K562 (cell line): ENCODE measurements at regions not wholly inside any gene's neighbourhood (a gene's known extent, or its start where the extent isn't known, plus 50 kb on each side); places are given as distances from the start of the nearest gene placed in this dataset.

Source experiments
- ATAC-seq: fragments of 200-7000 bp; cut with Tn5 transposase; 3 replicates; pipeline ENCODE4 v1.9.1; 2020; ENCODE audit warnings: moderate library complexity
- BruUV-seq: library from RNA; stranded (reverse); fragments of 400-500 nt; replicated peaks from 2 replicates; lab custom pipeline; 2021; lab: Mats Ljungman, UMichigan
- CTCF ChIA-PET: fragments of 300-600 bp; formaldehyde crosslinking; extraction: SDS; loops from one replicate; lab custom pipeline; 2021; ENCODE audit warnings: low intra/inter-chr PET ratio; lab: Yijun Ruan, JAX
- POLR2A ChIA-PET: fragments of 300-600, 350-650 bp; sonication (Branson Sonifier 250); formaldehyde crosslinking; extraction: SDS; loops from one replicate; lab custom pipeline; 2021; ENCODE audit warnings: antibody characterized with exemption, inconsistent platforms; lab: Yijun Ruan, JAX
- DNase-seq, 4 experiments: peaks; one replicate each; pipeline versions ENCODE4 v3.0.0 to v3.0.0-alpha.2; 2011 to 2018; ENCODE audit warnings: low spot score in 3 of 4, mixed read lengths in 3 of 4; ENCODE audit errors: extremely low read depth in 1 of 4
- FAIRE-seq: peaks from 2 replicates; lab custom pipeline; 2011; peaks lifted over from hg19 to GRCh38; lab: Jason Lieb, UNC
- H2AFZ ChIP-seq: 2 replicates; pipeline ENCODE4 v1.6.0; 2011; ENCODE audit warnings: low read depth, low read length, control low read depth, inconsistent platforms
- H3K27ac ChIP-seq: fragments of 200-600 bp; 3 replicates; pipeline ENCODE4 v1.8.0; 2011; ENCODE audit warnings: low read depth, mild to moderate bottlenecking, control low read depth, inconsistent platforms, low read length, moderate library complexity, mixed read lengths; ENCODE audit errors: extremely low read depth
- H3K27me3 ChIP-seq, 2 experiments: fragments of 300-600 bp in 1 of 2; 2 replicates in 1 of 2; 3 replicates in 1 of 2; pipeline versions ENCODE4 v1.6.0 to v1.8.0; 2011; ENCODE audit warnings: inconsistent platforms in 2 of 2, low read length in 2 of 2, mild to moderate bottlenecking in 1 of 2, mixed read lengths in 1 of 2, moderate library complexity in 1 of 2; ENCODE audit not compliant: control insufficient read depth in 2 of 2, insufficient read depth in 2 of 2
- H3K36me3 ChIP-seq: fragments of 300-600 bp; 3 replicates; pipeline ENCODE4 v1.8.0; 2011; ENCODE audit warnings: mild to moderate bottlenecking, low read length, inconsistent platforms; ENCODE audit not compliant: control insufficient read depth, insufficient read depth
- H3K4me1 ChIP-seq, 2 experiments: fragments of 200-600 bp in 1 of 2; replicated peaks in 1 of 2; 2 replicates in 1 of 2; 3 replicates in 1 of 2; pipeline versions ENCODE4 v1.5.1 to v1.8.0; 2011; ENCODE audit warnings: inconsistent platforms in 2 of 2, low read length in 2 of 2, mild to moderate bottlenecking in 1 of 2, mixed read lengths in 1 of 2, moderate library complexity in 1 of 2; ENCODE audit not compliant: control insufficient read depth in 2 of 2, insufficient read depth in 2 of 2
- H3K4me2 ChIP-seq: 2 replicates; pipeline ENCODE4 v1.6.1; 2011; ENCODE audit warnings: low read length, control low read depth, inconsistent platforms, mixed read lengths; ENCODE audit not compliant: insufficient read depth
- H3K4me3 ChIP-seq: fragments of 200-600 bp; sonication (generic), shearing (Covaris generic); 2 replicates; pipeline ENCODE4 v1.5.1; 2016; ENCODE audit warnings: control low read depth, inconsistent platforms
- H3K79me2 ChIP-seq: fragments of 200-600 bp; 3 replicates; pipeline ENCODE4 v1.8.0; 2011; ENCODE audit warnings: low read length, inconsistent platforms; ENCODE audit not compliant: control insufficient read depth, insufficient read depth
- H3K9ac ChIP-seq, 2 experiments: 2 replicates each; pipeline versions ENCODE4 v1.6.0 to v1.6.1; 2011; ENCODE audit warnings: low read depth in 2 of 2, low read length in 2 of 2, control low read depth in 1 of 2, inconsistent platforms in 1 of 2, mild to moderate bottlenecking in 1 of 2, mixed read lengths in 1 of 2; ENCODE audit not compliant: insufficient read depth in 1 of 2
- H3K9me1 ChIP-seq: one replicate; pipeline ENCODE4 v1.6.0; 2011; ENCODE audit warnings: inconsistent platforms, mild to moderate bottlenecking, low read length, moderate library complexity; ENCODE audit not compliant: control insufficient read depth, insufficient read depth
- H3K9me3 ChIP-seq: replicated peaks from 2 replicates; pipeline ENCODE4 v1.5.1; 2011; ENCODE audit warnings: low read depth, low read length, inconsistent platforms; ENCODE audit not compliant: control insufficient read depth, insufficient read depth
- H4K20me1 ChIP-seq: replicated peaks from 2 replicates; pipeline ENCODE4 v1.6.1; 2011; ENCODE audit warnings: low read length, inconsistent platforms, mixed read lengths; ENCODE audit not compliant: control insufficient read depth, insufficient read depth
- BCLAF1 ChIP-seq, 2 experiments: fragments of 450-650 bp in 1 of 2; IDR thresholded peaks; 2 replicates each; pipeline ENCODE4 v1.6.1; 2011 to 2017; ENCODE audit warnings: low read depth in 2 of 2, antibody characterized with exemption in 1 of 2, borderline replicate concordance in 1 of 2, low read length in 1 of 2, mild to moderate bottlenecking in 1 of 2, mixed read lengths in 1 of 2; ENCODE audit not compliant: control insufficient read depth in 1 of 2
- BHLHE40 ChIP-seq: IDR thresholded peaks from 2 replicates; pipeline ENCODE4 v1.6.1; 2011; ENCODE audit warnings: low read length, improper control_type of control experiment
- CHAMP1 ChIP-seq: fragments of 450-650 bp; IDR thresholded peaks from 2 replicates; pipeline ENCODE4 v1.6.1; 2016; ENCODE audit warnings: mild to moderate bottlenecking
- ERF ChIP-seq: fragments of 450-650 bp; formaldehyde crosslinking; IDR thresholded peaks from 2 replicates; pipeline ENCODE4 v1.4.0; 2020; ENCODE audit warnings: mild to moderate bottlenecking, mixed read lengths
- PYGO2 ChIP-seq: fragments of 450-650 bp; IDR thresholded peaks from 2 replicates; pipeline ENCODE4 v1.6.1; 2016; ENCODE audit warnings: mild to moderate bottlenecking, missing genetic modification characterization, moderate library complexity, missing compliant biosample characterization
- SMAD1 ChIP-seq: fragments of 150-350 bp; IDR thresholded peaks from 2 replicates; pipeline ENCODE4 v1.6.1; 2014; ENCODE audit warnings: low read length, low read depth; ENCODE audit not compliant: partially characterized antibody
- SRSF3 ChIP-seq: fragments of 200-400 bp; formaldehyde crosslinking; IDR thresholded peaks from 2 replicates; pipeline ENCODE4 v1.6.1; 2016; ENCODE audit warnings: mild to moderate bottlenecking, low read length, moderate library complexity; ENCODE audit not compliant: insufficient read depth
- ZBTB26 ChIP-seq: fragments of 450-650 bp; formaldehyde crosslinking; IDR thresholded peaks from 2 replicates; pipeline ENCODE4 v1.4.0; 2022; ENCODE audit warnings: missing genetic modification characterization
- ZFP91 ChIP-seq: sonication (generic); formaldehyde crosslinking; IDR thresholded peaks from 2 replicates; pipeline ENCODE4 v1.8.0; 2022; ENCODE audit warnings: mild to moderate bottlenecking, missing genetic modification reagents
- ZKSCAN1 ChIP-seq: fragments of 150-350 bp; IDR thresholded peaks from 2 replicates; pipeline ENCODE4 v1.6.1; 2016; ENCODE audit warnings: low read depth, low read length
- ZNF511 ChIP-seq: sonication (generic); formaldehyde crosslinking; IDR thresholded peaks from 2 replicates; pipeline ENCODE4 v1.8.0; 2022; ENCODE audit warnings: mild to moderate bottlenecking, missing genetic modification reagents
- ZSCAN29 ChIP-seq: fragments of 450-650 bp; IDR thresholded peaks from 2 replicates; pipeline ENCODE4 v1.6.1; 2017
- in situ Hi-C: fragments of 300-500 bp; cut with MboI; formaldehyde crosslinking; loops from 4 replicates; pipeline ENCODE4 v1.15.0; 2018; ENCODE audit warnings: inconsistent platforms, mixed read lengths
- intact Hi-C: fragments of 100-400 bp; cut with micrococcal nuclease; formaldehyde crosslinking; loops from 2 replicates; pipeline ENCODE4 v1.14.2; 2022

- no peak for TF ChIP-seq ERF (CRISPR knock-in tag)
- TF ChIP-seq ZNF511 (CRISPR knock-in tag), result no peak
Measured at GRCh38 chr16:54602666-54603065, 316.1 kb upstream of the IRX3 start (continued).

- CTCF ChIA-PET, result no interaction called here
- TF ChIP-seq ZBTB26 (CRISPR knock-in tag) (no peak), ZSCAN29 (no peak), SRSF3 (no peak), ZFP91 (CRISPR knock-in tag) (no peak), SMAD1 (no peak), ZKSCAN1 (no peak), BCLAF1 (IDR thresholded peaks at IDR 0.05; ENCODE audit: borderline replicate concordance in 1 of 2, control insufficient read depth in 1 of 2, low read depth in 2 of 2, low read length in 1 of 2) (no peak), BHLHE40 (no peak), CHAMP1 (no peak), PYGO2 (tag) (no peak)
Measured at GRCh38 chr16:54597222-54597621, 310.6 kb upstream of the IRX3 start.

More at GRCh38 chr16:54597222-54597621, 310.6 kb upstream of the IRX3 start:
- Histone ChIP-seq H3K36me3 (no peaks in the 10 kb centered on the region), H3K9ac (no peak overlapping the region), H3K79me2 (no peaks in the 10 kb centered on the region), H3K4me2 (no peak overlapping the region), H3K4me3 (no peak overlapping the region), H2AFZ (no peak overlapping the region), H3K27me3 (peaks cover 0 to 4% of the 10 kb centered on the region in 2 experiments; a peak in 1 of 5 replicates), H3K27ac (no peak overlapping the region), H4K20me1 (no peaks in the 10 kb centered on the region), H3K9me3 (no peaks in the 10 kb centered on the region), H3K4me1 (no peaks in the 10 kb centered on the region), H3K9me1 (no peaks in the 10 kb centered on the region)
- no peak for ATAC-seq
- FAIRE-seq, result no peak
- POLR2A ChIA-PET, result interaction anchor here (0.5 kb wide), 1 partner anchor 1084 kb away, joined by 3 read pairs; no protein-coding TSS in a partner anchor
- in situ Hi-C loops (no loop called here), intact Hi-C loops (no loop called here)
- BruUV-seq, result no TSS peak
- DNase-seq, result no peak
